Mesendoderm (in vitro differentiated cells): ENCODE measurements at regions not wholly inside any gene's neighbourhood (a gene's known extent, or its start where the extent isn't known, plus 50 kb on each side); places are given as distances from the start of the nearest gene placed in this dataset.
"Not testable (repeated sequence)": the region's sequence is repeated elsewhere in the genome, so short reads cannot be mapped to it uniquely, and the experiment has no call there.

Experiments used
- DNase-seq: peaks from one replicate; pipeline ENCODE4 v3.0.0; 2013
- H2AK5ac ChIP-seq: 2 replicates; pipeline ENCODE4 v1.6.1; 2013; ENCODE audit warnings: low read length, inconsistent platforms
- H2BK120ac ChIP-seq: 2 replicates; pipeline ENCODE4 v1.6.1; 2013; ENCODE audit warnings: low read depth, mild to moderate bottlenecking, low read length, moderate library complexity, mixed read lengths
- H2BK15ac ChIP-seq: replicated peaks from 2 replicates; pipeline ENCODE4 v1.6.1; 2013; ENCODE audit warnings: low read depth, mild to moderate bottlenecking, moderate library complexity
- H2BK5ac ChIP-seq: 2 replicates; pipeline ENCODE4 v1.6.1; 2013; ENCODE audit warnings: low read length, inconsistent platforms
- H3K18ac ChIP-seq: 2 replicates; pipeline ENCODE4 v1.6.1; 2013; ENCODE audit warnings: mild to moderate bottlenecking, low read length, mixed read lengths
- H3K23ac ChIP-seq: one replicate; pipeline ENCODE4 v1.6.1; 2013; ENCODE audit warnings: low read length
- H3K27ac ChIP-seq: 2 replicates; pipeline ENCODE4 v1.5.1; 2013; ENCODE audit warnings: low read depth, mild to moderate bottlenecking, inconsistent platforms, low read length, moderate library complexity
- H3K27me3 ChIP-seq: 2 replicates; pipeline ENCODE4 v1.6.1; 2013; ENCODE audit warnings: low read length, control low read depth, mild to moderate bottlenecking, inconsistent platforms; ENCODE audit not compliant: insufficient read depth, poor library complexity
- H3K36me3 ChIP-seq: 2 replicates; pipeline ENCODE4 v1.6.1; 2013; ENCODE audit warnings: low read length, inconsistent platforms; ENCODE audit not compliant: control insufficient read depth, insufficient read depth
- H3K4ac ChIP-seq: one replicate; pipeline ENCODE4 v1.6.1; 2013; ENCODE audit warnings: low read depth, mild to moderate bottlenecking, low read length, moderate library complexity
- H3K4me1 ChIP-seq: 2 replicates; pipeline ENCODE4 v1.6.1; 2013; ENCODE audit warnings: low read depth, low read length, inconsistent platforms; ENCODE audit not compliant: control insufficient read depth
- H3K4me2 ChIP-seq: 2 replicates; pipeline ENCODE4 v1.6.1; 2013; ENCODE audit warnings: low read length
- H3K4me3 ChIP-seq: 2 replicates; pipeline ENCODE4 v1.5.1; 2013; ENCODE audit warnings: mild to moderate bottlenecking, low read length
- H3K56ac ChIP-seq: one replicate; pipeline ENCODE4 v1.6.1; 2013; ENCODE audit warnings: low read length
- H3K79me1 ChIP-seq: 2 replicates; pipeline ENCODE4 v1.6.1; 2013; ENCODE audit warnings: low read length, inconsistent platforms
- H3K79me2 ChIP-seq: 2 replicates; pipeline ENCODE4 v1.6.1; 2013; ENCODE audit warnings: mild to moderate bottlenecking, low read length; ENCODE audit not compliant: control insufficient read depth, insufficient read depth
- H3K9ac ChIP-seq: 2 replicates; pipeline ENCODE4 v1.6.1; 2013; ENCODE audit warnings: low read length, inconsistent platforms
- H4K5ac ChIP-seq: one replicate; pipeline ENCODE4 v1.6.1; 2013; ENCODE audit warnings: low read length
- H4K8ac ChIP-seq: one replicate; pipeline ENCODE4 v1.6.1; 2013; ENCODE audit warnings: low read depth, mild to moderate bottlenecking, control low read depth, low read length, moderate library complexity
- WGBS: extraction: QIAGEN DNeasy Blood & Tissue Kit; methylation state at CpG from one replicate; pipeline ENCODE4 v1.1.7; 2013; ENCODE audit warnings: low lambda C conversion rate, missing lambda C conversion rate; ENCODE audit not compliant: insufficient coverage; ENCODE audit errors: extremely low coverage; 5-methylcytosine and 5-hydroxymethylcytosine counted together

DNA sequence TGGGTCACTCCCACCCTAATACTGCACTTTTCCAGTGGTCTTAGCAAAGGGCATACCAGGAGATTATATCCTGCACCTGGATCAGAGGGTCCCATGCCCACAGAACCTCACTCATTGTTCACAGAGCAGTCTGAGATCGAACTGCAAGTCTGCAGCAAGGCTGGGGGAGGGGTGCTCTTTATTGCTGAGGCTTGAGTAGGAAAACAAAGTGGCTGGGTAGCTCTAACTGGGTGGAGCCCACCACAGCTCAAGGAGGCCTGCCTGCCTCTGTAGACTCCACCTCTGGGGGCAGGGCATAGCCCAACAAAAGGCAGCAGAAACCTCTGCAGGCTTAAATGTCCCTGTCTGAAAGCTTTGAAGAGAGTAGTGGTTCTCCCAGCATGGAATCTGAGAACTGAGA, 77.3 kb upstream of the MUCL1 start:
- H3K79me1 ChIP-seq, H2BK15ac ChIP-seq, H4K5ac ChIP-seq, H2BK120ac ChIP-seq, H3K9ac ChIP-seq, H3K27me3 ChIP-seq, H4K8ac ChIP-seq, H3K56ac ChIP-seq, H3K36me3 ChIP-seq, H3K4ac ChIP-seq, H2BK5ac ChIP-seq, H3K79me2 ChIP-seq, H3K27ac ChIP-seq, H3K4me1 ChIP-seq, H3K4me3 ChIP-seq, H2AK5ac ChIP-seq, H3K4me2 ChIP-seq, H3K23ac ChIP-seq, H3K18ac ChIP-seq, DNase-seq: not testable (repeated sequence)
- WGBS: no CpG with 5 or more reads among the region's 1 CpG

DNA sequence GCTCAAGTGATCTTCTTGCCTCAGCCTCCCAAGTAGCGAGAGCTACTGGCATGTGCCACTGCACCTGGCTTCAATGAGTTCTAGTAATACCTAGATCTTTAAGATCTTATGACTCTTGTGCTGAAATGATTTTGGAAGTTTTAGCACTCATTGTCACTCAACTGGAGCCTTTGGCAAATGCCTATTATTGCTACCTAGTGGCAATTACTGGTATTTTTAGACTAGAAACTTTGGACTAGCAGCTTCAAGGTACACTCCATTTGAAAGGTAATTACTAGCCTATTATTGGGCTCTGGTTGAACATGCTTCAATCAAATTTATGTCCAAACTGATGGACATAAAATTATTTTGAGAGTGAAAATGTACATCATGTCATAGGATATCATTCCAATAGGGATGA, 80.7 kb upstream of the MUCL1 start:
- Histone ChIP-seq H3K4ac (no peak overlapping the region), H3K79me2 (no peaks in the 10 kb centered on the region), H3K4me2 (no peak overlapping the region), H2BK120ac (no peak overlapping the region), H3K23ac (no peak overlapping the region), H3K36me3 (no peaks in the 10 kb centered on the region), H3K79me1 (no peaks in the 10 kb centered on the region), H4K8ac (no peak overlapping the region), H2AK5ac (no peak overlapping the region), H3K18ac (no peak overlapping the region), H3K4me1 (no peaks in the 10 kb centered on the region), H3K4me3 (no peak overlapping the region), H3K27ac (no peak overlapping the region), H3K56ac (no peak overlapping the region), H4K5ac (no peak overlapping the region), H3K27me3 (no peaks in the 10 kb centered on the region), H3K9ac (no peak overlapping the region), H2BK5ac (no peak overlapping the region), H2BK15ac (no peak overlapping the region)
- WGBS: no CpG with 5 or more reads among the region's 1 CpG
- no peak for DNase-seq

DNA sequence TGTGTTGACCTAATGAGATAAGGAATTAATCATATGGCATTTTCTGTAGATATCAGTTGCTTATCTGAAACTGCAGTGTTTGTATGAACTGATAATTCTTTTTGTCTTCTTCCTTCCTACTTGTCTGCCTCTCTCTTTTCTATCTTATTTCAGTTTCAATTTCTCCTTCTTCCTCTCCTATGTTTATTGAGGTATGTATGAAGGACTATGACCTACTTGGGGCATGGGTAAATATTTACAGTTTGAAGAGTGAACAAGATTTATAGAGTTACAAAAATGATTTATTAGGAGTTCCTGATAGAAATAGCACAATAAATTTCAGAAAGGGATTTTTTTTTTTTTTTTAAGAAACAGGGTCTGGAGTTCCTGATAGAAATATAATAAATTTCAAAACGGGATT, 88.7 kb upstream of the MUCL1 start:
- Histone ChIP-seq H2AK5ac (no peak overlapping the region), H3K4ac (no peak overlapping the region), H3K4me3 (no peak overlapping the region), H3K79me1 (no peaks in the 10 kb centered on the region), H3K18ac (no peak overlapping the region), H3K4me1 (no peaks in the 10 kb centered on the region), H2BK15ac (no peak overlapping the region), H3K79me2 (no peaks in the 10 kb centered on the region), H3K27ac (no peak overlapping the region), H2BK5ac (no peak overlapping the region), H2BK120ac (no peak overlapping the region), H3K4me2 (no peak overlapping the region), H3K23ac (no peak overlapping the region), H4K5ac (no peak overlapping the region), H3K56ac (no peak overlapping the region), H3K27me3 (no peaks in the 10 kb centered on the region), H3K36me3 (no peaks in the 10 kb centered on the region), H3K9ac (no peak overlapping the region), H4K8ac (no peak overlapping the region)
- WGBS: no CpG with 5 or more reads among the region's 1 CpG
- no peak for DNase-seq

DNA sequence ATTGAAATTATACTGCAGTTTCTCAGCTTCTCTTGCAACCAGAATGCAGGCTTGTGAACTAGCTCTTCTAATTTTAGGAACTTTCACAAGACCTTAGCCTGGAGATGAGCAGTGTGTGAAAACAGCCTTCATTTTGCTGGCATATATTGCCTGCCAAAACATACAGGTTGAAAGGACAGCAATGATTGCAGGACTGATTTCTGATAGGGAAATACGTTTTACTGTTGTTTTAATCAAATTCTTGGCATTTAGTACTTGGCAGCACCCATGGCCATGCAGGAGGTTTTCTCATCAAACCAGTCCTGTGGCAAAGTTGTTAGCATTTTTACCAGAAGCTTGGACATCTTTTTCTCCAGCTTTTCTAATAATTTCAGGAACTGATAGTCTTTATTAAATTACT, 91.9 kb upstream of the MUCL1 start:
- Histone ChIP-seq H2AK5ac (no peak overlapping the region), H2BK15ac (no peak overlapping the region), H3K56ac (no peak overlapping the region)

DNA sequence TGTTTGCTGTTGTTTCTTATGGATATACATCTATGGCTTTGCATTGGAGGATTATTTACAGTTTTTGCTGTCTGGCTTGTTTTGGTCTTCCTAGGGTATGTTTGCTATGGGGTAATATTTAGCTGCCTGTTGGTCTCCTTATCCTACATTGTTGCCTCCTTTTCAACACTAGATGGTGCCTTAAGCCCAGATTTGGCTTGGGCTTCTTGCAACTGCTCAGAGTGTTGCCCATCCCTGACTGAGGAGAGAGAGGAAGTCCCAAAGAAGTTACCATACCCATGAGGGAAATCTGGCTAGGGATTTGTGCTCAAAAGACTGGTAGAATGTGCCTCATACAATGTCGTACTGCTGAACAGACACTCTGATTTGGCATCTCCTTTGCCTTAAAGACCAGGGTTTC, 94.6 kb upstream of the MUCL1 start:
- Histone ChIP-seq H3K27ac (no peak overlapping the region), H3K4me2 (no peak overlapping the region), H3K23ac (no peak overlapping the region), H2BK5ac (no peak overlapping the region), H3K4me1 (no peaks in the 10 kb centered on the region), H3K79me2 (no peaks in the 10 kb centered on the region), H3K36me3 (no peaks in the 10 kb centered on the region), H4K5ac (no peak overlapping the region), H2BK120ac (no peak overlapping the region), H3K4me3 (no peak overlapping the region), H2BK15ac (no peak overlapping the region), H3K79me1 (no peaks in the 10 kb centered on the region), H3K18ac (no peak overlapping the region), H4K8ac (no peak overlapping the region), H3K4ac (no peak overlapping the region), H2AK5ac (no peak overlapping the region), H3K56ac (no peak overlapping the region), H3K27me3 (no peaks in the 10 kb centered on the region), H3K9ac (no peak overlapping the region)
- DNase-seq: peak; percentile 91
- WGBS: no CpG with 5 or more reads among the region's 1 CpG

More for the DNA sequence above, 91.9 kb upstream of the MUCL1 start:
- Histone ChIP-seq H2BK120ac (no peak overlapping the region), H3K18ac (no peak overlapping the region), H3K4ac (no peak overlapping the region), H3K27ac (no peak overlapping the region), H4K5ac (no peak overlapping the region), H3K36me3 (no peaks in the 10 kb centered on the region), H3K79me1 (no peaks in the 10 kb centered on the region), H3K27me3 (no peaks in the 10 kb centered on the region), H3K9ac (no peak overlapping the region), H3K4me3 (no peak overlapping the region), H4K8ac (no peak overlapping the region), H3K4me1 (no peaks in the 10 kb centered on the region), H2BK5ac (no peak overlapping the region), H3K4me2 (no peak overlapping the region), H3K79me2 (no peaks in the 10 kb centered on the region), H3K23ac (no peak overlapping the region)
- no CpG with 5 or more reads among the region's 1 CpG for WGBS
- DNase-seq: no peak

DNA sequence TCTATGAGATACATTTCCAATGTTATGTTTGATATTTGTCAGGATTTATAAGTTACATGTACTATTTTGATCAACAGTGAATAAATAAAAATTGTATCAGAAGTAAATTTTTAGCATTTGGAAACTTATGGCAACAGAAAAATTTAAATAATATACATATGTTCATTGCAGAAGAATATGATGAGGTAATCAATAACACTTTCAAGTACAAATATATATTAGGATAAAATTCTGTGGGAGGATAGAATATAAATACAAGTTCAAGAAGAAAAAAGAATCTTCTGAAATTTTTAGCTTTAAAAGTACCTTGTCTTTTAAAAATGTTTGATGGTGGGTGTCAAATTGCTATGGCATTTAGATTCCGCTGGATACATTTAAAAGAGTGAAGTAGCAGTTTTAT, 102.8 kb upstream of the MUCL1 start:
- DNase-seq: no peak
- Histone ChIP-seq H4K8ac (no peak overlapping the region), H4K5ac (no peak overlapping the region), H3K79me2 (no peaks in the 10 kb centered on the region), H3K79me1 (no peaks in the 10 kb centered on the region), H3K27me3 (no peaks in the 10 kb centered on the region), H3K9ac (no peak overlapping the region), H3K4me2 (no peak overlapping the region), H3K27ac (no peak overlapping the region), H3K4me3 (no peak overlapping the region), H3K56ac (no peak overlapping the region), H3K36me3 (no peaks in the 10 kb centered on the region), H3K4me1 (no peaks in the 10 kb centered on the region), H3K23ac (no peak overlapping the region), H2BK5ac (no peak overlapping the region), H2BK15ac (no peak overlapping the region), H3K18ac (no peak overlapping the region), H2BK120ac (no peak overlapping the region), H3K4ac (no peak overlapping the region), H2AK5ac (no peak overlapping the region)
- WGBS: no CpG with 5 or more reads among the region's 1 CpG
